ENCODE measurements at regions not wholly inside any gene's neighbourhood (a gene's known extent, or its start where the extent isn't known, plus 50 kb on each side); places are given as distances from the start of the nearest gene placed in this dataset.

GRCh38 chr18:60981682-60982328, 351.4 kb upstream of the CDH20 start:
- DNase-seq (ENCODE audit: low spot score), result no peak

DNA sequence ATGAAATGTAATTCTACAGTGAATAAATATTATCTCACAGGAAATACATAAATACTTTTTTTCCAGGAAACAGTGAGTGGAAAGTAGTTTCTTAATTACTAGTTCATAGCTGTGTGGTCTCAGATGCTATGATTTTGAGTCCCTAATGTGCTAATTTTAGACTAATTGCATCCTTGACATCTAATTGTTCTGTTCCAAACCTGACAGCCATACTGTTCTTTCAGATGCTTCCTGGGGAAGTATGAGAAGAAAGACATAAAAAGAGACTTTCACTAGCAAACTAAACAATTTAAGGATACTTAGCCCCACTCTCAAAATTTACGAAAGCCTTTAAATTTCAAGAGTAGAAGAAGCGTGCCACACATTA, 350.9 kb upstream of the CDH20 start:
- DNase-seq (ENCODE audit: low spot score), result no peak

- DNase-seq (ENCODE audit: low spot score), result no peak
Measured at GRCh38 chr18:60982928-60983327, 350.3 kb upstream of the CDH20 start.

GRCh38 chr18:60984510-60984909, 348.7 kb upstream of the CDH20 start:
- DNase-seq (ENCODE audit: low spot score), result no peak

GRCh38 chr18:60987963-60988362, 345.3 kb upstream of the CDH20 start:
- no peak for DNase-seq (ENCODE audit: low spot score)

DNA sequence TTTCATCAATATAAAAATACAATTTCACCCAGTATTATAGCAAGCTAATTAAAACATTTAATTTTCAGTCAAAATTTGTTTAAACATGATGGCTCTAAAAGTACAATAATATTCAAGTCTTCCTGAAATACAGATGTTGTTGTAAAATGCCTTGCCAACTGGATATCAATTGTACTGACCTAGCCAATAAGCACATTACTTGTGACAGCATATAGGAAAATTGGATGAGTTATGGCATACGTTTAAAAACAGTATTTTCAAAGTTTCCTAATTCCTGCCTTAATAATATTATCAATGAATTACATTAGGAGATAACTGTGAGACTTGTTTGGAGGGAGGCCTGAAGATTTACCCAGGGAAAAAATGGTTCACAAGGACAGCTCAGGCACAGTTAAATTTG, 336.9 kb upstream of the CDH20 start:
- DNase-seq (ENCODE audit: low spot score), result no peak

DNA sequence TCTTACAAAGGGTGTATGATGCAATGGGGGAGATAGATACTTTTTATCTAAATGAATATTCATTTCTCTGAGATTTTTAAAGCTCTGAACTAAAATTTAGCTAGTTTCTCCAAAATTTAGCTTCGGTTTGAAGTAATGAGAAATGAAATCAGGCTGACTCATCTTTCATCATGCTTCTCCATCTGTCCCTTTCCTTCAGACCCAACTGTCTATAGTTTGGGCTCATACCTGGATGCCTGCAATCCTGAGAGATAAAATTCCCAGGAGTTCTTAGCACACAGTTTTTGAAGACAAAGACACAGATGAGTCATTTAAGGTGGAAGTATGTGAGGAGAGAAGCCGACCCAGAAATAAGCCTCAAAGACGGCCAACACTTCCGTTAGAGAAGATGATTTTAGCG, 336.4 kb upstream of the CDH20 start:
- no peak for DNase-seq (ENCODE audit: low spot score)

DNA sequence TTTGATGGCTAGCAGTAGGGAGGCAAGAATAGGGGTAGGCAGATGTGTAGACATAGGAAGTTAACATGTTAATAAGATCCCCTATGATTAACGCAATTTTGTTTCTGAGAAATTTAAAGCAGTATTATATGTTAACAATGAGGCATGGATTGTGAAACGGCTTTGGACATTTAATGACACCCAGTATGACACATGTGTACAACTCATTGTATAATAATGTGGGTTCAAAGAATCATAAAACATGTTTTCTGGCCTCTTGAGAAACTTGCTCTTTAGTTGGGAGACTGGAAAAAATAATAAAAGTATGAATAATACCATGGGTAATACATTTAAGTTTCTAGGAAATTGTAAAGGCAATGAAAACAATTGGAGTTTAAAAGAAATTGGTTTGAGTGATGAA, 332.1 kb upstream of the CDH20 start:
- no peak for DNase-seq (ENCODE audit: low spot score)

- no peak for DNase-seq (ENCODE audit: low spot score)
Measured at GRCh38 chr18:61006687-61007224, 326.5 kb upstream of the CDH20 start.

- DNase-seq (ENCODE audit: low spot score), result no peak
Measured at GRCh38 chr18:61019338-61020301, 313.6 kb upstream of the CDH20 start.

- DNase-seq (ENCODE audit: low spot score), result no peak
Measured at GRCh38 chr18:61025596-61025995, 307.6 kb upstream of the CDH20 start.

- no peak for DNase-seq (ENCODE audit: low spot score)
Measured at GRCh38 chr18:61031626-61032025, 301.6 kb upstream of the CDH20 start.

DNA sequence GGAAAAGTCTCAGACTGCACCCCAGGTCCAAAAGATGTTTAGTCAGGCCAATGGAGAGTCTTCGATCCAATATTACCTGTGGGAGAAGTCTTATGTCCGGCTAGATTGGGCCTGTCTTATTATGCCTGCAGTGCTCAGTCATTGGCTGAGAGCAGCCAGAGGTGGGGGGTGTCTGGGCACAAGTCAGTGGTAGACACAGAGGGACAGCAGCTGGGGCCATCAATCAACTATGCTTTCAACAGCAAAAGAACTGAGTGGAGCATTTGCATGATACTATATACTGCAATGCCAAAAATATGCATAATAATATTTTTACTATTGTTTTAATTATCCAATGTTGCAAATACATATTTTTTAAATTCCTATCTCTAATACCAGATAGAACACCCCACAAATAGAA, 298.6 kb upstream of the CDH20 start:
- no peak for DNase-seq (ENCODE audit: low spot score)

DNA sequence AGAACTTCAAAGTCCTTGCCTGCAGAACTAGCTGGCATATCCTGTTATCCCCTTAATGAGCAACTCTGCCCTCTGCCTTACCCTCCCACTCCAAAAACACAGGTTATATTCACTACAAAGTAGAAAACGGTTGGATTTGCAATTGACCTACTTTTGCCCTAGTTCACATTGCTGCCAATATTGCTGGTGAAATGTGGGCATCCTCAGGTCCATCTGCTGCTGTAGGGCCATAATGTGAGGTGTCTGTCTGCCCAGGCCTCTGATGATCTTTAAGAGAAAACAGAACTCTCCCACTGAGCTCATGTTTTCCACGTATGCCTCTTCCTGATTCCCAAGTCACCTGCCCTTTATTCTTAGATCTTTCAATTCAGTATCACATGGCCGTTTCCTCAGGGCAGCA, 294.0 kb upstream of the CDH20 start:
- no peak for DNase-seq (ENCODE audit: low spot score)

GRCh38 chr18:61047794-61048193, 285.4 kb upstream of the CDH20 start:
- no peak for DNase-seq (ENCODE audit: low spot score)

DNA sequence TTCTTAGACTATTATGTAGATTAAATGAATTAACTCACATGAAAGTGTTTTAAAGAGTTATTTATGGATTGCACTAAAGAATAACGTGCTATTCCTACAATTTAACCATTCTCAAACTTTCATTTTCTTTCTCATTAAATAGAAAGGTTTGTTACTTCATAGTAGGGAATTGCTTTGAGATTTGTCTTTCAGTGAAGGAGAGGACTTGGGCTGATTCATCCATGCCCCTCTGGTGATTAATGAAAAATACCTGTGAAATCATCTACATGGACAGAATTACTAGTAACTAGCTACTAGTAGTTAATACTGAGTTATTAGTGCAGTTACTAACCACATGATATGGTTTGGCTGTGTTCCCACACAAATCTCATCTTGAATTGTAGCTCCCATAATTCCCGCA, 275.8 kb upstream of the CDH20 start:
- no peak for DNase-seq (ENCODE audit: low spot score)

DNA sequence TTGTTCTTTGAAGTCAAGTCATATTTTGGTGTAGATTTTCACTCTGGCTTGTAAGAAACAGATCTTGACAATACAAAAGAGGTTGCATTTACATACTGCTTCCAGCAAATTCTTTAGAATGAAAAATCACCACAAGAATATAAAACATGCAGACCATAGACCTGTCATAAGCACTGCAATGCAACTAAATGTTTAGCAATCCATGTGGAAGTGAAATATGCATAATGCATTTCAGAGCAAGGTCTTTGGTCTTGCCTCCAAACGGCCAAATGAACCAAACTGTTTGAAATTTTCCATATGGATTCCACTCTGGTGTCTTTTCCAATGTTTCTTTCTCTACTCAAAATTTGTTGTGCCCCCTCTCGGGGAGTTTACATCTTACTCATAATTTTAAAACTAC, 271.0 kb upstream of the CDH20 start:
- no peak for DNase-seq (ENCODE audit: low spot score)

DNA sequence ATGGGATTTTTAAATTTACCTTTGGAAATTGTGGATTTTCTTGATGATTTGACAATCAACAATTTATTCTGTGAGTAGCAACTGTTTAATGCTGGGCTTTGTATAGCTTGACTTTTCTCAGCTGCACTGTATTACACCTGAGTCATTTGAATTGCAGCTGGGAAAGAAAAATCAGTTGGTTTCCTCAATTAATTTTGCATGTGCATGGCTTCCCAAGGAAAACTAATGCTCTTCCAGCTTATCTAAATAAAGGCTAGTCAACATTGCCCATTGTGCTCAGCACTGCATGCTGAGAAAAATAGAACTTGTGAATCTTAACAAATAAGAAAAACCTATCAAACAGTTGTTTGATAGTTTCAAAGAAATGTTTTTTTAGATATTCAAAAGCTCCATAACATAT, 268.3 kb upstream of the CDH20 start:
- DNase-seq (ENCODE audit: low spot score), result no peak

DNA sequence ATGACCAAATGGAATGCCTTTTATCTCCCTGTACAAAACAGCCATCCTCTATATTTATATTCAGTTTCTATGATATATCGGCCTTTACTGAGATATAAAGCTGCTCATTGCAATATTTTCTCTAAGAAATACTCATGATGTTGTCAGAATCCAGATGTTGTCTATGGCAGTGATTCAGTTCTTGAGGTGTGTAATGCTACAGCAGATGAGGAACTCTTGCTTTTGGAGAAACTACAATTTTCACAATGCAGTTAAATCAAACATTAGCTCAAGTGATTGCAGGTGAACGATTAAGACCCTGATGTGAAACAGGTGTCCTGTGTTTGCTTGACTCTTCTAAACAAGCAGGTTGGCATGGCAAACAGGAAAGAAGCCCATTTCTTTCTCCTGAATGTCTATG, 256.2 kb upstream of the CDH20 start:
- no peak for DNase-seq (ENCODE audit: low spot score)

GRCh38 chr18:61079714-61080113, 253.5 kb upstream of the CDH20 start:
- DNase-seq (ENCODE audit: low spot score), result no peak

DNA sequence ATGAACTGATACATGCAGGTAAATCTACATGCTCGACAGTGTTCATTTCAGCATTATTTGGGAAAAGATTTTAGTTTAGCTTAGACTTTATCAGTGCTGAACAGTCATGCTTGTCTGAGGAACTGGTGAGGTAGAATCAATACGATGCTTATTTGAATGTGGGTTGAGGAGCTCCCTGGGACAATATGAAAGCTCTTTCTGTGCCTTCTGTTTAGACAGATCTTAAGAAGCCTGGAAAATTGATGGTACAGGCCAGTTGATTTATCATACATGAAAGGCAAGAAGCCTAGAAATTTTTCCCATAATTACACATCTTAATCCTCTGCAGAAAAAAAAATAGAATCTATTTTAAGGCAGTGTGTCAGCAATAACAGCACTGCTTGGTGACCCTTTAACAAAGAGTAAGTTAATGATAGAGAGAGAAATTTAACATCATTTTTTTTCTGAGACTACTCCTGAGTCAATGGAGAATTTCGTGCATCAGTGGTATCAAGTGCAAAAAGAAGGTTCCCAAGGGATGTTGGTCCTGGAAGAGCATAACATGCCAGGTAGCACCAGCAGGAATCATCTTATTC, 252.2 kb upstream of the CDH20 start:
- no peak for DNase-seq (ENCODE audit: low spot score)

- DNase-seq (ENCODE audit: low spot score), result no peak
Measured at GRCh38 chr18:61082976-61083630, 250.1 kb upstream of the CDH20 start.
